ENCODE measurements at regions not wholly inside any gene's neighbourhood (a gene's known extent, or its start where the extent isn't known, plus 50 kb on each side); places are given as distances from the start of the nearest gene placed in this dataset.
"Not testable (repeated sequence)": the region's sequence is repeated elsewhere in the genome, so short reads cannot be mapped to it uniquely, and the experiment has no call there.

DNA sequence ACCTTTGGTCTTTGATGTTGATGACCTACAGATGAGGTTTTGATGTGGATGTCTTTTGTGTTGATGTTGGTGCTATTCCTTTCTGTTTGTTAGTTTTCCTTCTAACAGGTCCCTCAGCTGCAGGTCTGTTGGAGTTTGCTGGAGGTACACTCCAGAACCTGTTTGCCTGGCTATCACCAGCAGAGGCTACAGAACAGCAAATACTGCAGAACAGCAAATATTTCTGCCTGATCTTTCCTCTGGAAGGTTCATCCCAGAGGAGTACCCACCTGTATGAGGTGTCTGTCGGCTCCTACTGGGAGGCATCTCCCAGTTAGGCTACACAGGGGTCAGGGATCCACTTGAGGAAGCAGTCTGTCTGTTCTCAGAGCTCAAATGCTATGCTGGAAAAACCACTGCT lies 694.5 kb upstream of the CDH6 start:
- Histone ChIP-seq H4K8ac (ENCODE audit: low read depth, low read length) (no peak overlapping the region), H2AFZ (ENCODE audit: insufficient read depth, low read length, poor library complexity) (no peak overlapping the region), H2BK5ac (ENCODE audit: low read depth, low read length, poor library complexity) (no peak overlapping the region), H4K91ac (ENCODE audit: low read depth, low read length) (no peak overlapping the region), H3K9ac (ENCODE audit: low read length) (no peak overlapping the region), H3K27ac (ENCODE audit: low read depth, low read length) (no peak overlapping the region), H3K27me3 (ENCODE audit: insufficient read depth, low read length) (no peaks in the 10 kb centered on the region), H3K18ac (ENCODE audit: low read length) (no peak overlapping the region), H3K4ac (ENCODE audit: low read depth, low read length) (no peak overlapping the region), H3K79me2 (ENCODE audit: control insufficient read depth, insufficient read depth, low read length, poor library complexity) (no peaks in the 10 kb centered on the region), H3K4me2 (ENCODE audit: low read length) (no peak overlapping the region), H3K4me1 (ENCODE audit: control insufficient read depth in 1 of 2, insufficient read depth in 2 of 2, low read length in 2 of 2) (peaks cover 3 to 5% of the 10 kb centered on the region in 2 experiments), H3K36me3 (ENCODE audit: control insufficient read depth in 1 of 2, insufficient read depth in 2 of 2, low read length in 2 of 2) (no peaks in the 10 kb centered on the region), H4K12ac (ENCODE audit: low read depth, low read length) (no peak overlapping the region), H2BK120ac (ENCODE audit: insufficient read depth, low read length, poor library complexity) (no peak overlapping the region), H3K4me3 (ENCODE audit: low read depth, low read length) (no peak overlapping the region), H2AK5ac (ENCODE audit: low read length) (no peak overlapping the region), H2BK12ac (ENCODE audit: low read length) (no peak overlapping the region), H3K23ac (ENCODE audit: low read length) (no peak overlapping the region), H3K9me3 (ENCODE audit: insufficient read depth, low read depth, low read length) (peaks cover 2% of the 10 kb centered on the region), H3K14ac (ENCODE audit: low read length) (no peak overlapping the region), H3K79me1 (ENCODE audit: low read length) (no peaks in the 10 kb centered on the region)
- no CpG with 5 or more reads among the region's 1 CpG for WGBS (ENCODE audit: extremely low coverage, insufficient coverage, insufficient read length)
- no peak for DNase-seq

DNA sequence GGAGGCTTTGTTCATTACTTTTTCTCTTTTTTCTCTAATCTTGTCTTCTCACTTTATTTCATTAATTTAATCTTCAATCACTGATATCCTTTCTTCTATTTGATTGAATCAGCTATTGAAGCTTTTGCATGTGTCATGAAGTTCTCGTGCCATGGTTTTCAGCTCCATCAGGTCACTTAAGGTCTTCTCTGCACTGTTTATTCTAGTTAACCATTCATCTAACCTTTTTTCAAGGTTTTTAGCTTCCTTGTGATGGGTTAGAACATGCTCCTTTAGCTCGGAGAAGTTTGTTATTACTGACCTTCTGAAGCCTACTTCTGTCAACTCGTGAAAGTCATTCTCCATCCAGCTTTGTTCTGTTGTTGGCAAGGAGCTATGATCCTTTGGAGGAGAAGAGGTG lies 695.0 kb upstream of the CDH6 start:
- not testable (repeated sequence) for H2AFZ ChIP-seq (ENCODE audit: insufficient read depth, low read length, poor library complexity); H3K79me1 ChIP-seq (ENCODE audit: low read length); H3K4me3 ChIP-seq (ENCODE audit: low read depth, low read length); H3K27ac ChIP-seq (ENCODE audit: low read depth, low read length); DNase-seq; H3K18ac ChIP-seq (ENCODE audit: low read length); H2BK5ac ChIP-seq (ENCODE audit: low read depth, low read length, poor library complexity); H3K4me2 ChIP-seq (ENCODE audit: low read length); H3K9ac ChIP-seq (ENCODE audit: low read length); H4K91ac ChIP-seq (ENCODE audit: low read depth, low read length); H3K9me3 ChIP-seq (ENCODE audit: insufficient read depth, low read depth, low read length); H3K27me3 ChIP-seq (ENCODE audit: insufficient read depth, low read length); H3K23ac ChIP-seq (ENCODE audit: low read length); H3K36me3 ChIP-seq (ENCODE audit: control insufficient read depth in 1 of 2, insufficient read depth in 2 of 2, low read length in 2 of 2); H2AK5ac ChIP-seq (ENCODE audit: low read length); H4K8ac ChIP-seq (ENCODE audit: low read depth, low read length); H3K79me2 ChIP-seq (ENCODE audit: control insufficient read depth, insufficient read depth, low read length, poor library complexity); H4K12ac ChIP-seq (ENCODE audit: low read depth, low read length); H2BK120ac ChIP-seq (ENCODE audit: insufficient read depth, low read length, poor library complexity); H3K14ac ChIP-seq (ENCODE audit: low read length); H3K4ac ChIP-seq (ENCODE audit: low read depth, low read length); H2BK12ac ChIP-seq (ENCODE audit: low read length); H3K4me1 ChIP-seq (ENCODE audit: control insufficient read depth in 1 of 2, insufficient read depth in 2 of 2, low read length in 2 of 2)
- no CpG with 5 or more reads among the region's 3 CpGs for WGBS (ENCODE audit: extremely low coverage, insufficient coverage, insufficient read length)

DNA sequence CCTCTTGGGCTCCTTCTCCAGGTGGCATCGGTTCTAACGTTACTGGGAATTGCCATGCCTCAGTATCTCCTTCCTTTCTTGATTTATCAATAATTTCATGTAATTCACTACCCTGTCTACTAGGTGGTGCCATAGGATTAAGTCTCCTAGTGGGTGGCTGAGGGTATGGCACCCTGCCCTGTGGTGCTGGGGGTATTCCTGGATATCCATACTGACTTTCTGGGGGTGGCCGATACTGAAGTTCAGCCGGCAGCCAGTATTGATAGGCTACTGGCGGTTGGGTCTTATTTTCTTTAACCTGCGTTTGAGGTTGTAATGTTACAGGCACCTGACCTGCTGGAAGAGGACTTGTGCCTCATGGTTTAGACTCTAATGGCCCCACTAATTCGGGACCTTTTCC lies 699.4 kb upstream of the CDH6 start:
- not testable (repeated sequence) for H3K4me3 ChIP-seq (ENCODE audit: low read depth, low read length); H3K4me1 ChIP-seq (ENCODE audit: control insufficient read depth in 1 of 2, insufficient read depth in 2 of 2, low read length in 2 of 2); H3K27ac ChIP-seq (ENCODE audit: low read depth, low read length); H2BK12ac ChIP-seq (ENCODE audit: low read length); H2BK120ac ChIP-seq (ENCODE audit: insufficient read depth, low read length, poor library complexity); H3K18ac ChIP-seq (ENCODE audit: low read length); H4K8ac ChIP-seq (ENCODE audit: low read depth, low read length); H4K91ac ChIP-seq (ENCODE audit: low read depth, low read length); H3K79me2 ChIP-seq (ENCODE audit: control insufficient read depth, insufficient read depth, low read length, poor library complexity); H3K79me1 ChIP-seq (ENCODE audit: low read length); H3K36me3 ChIP-seq (ENCODE audit: control insufficient read depth in 1 of 2, insufficient read depth in 2 of 2, low read length in 2 of 2); H3K9ac ChIP-seq (ENCODE audit: low read length); H3K14ac ChIP-seq (ENCODE audit: low read length); DNase-seq; H2AFZ ChIP-seq (ENCODE audit: insufficient read depth, low read length, poor library complexity); H4K12ac ChIP-seq (ENCODE audit: low read depth, low read length); H2AK5ac ChIP-seq (ENCODE audit: low read length); H3K27me3 ChIP-seq (ENCODE audit: insufficient read depth, low read length); H3K9me3 ChIP-seq (ENCODE audit: insufficient read depth, low read depth, low read length); H3K23ac ChIP-seq (ENCODE audit: low read length); H2BK5ac ChIP-seq (ENCODE audit: low read depth, low read length, poor library complexity); H3K4me2 ChIP-seq (ENCODE audit: low read length); H3K4ac ChIP-seq (ENCODE audit: low read depth, low read length)
- WGBS (ENCODE audit: extremely low coverage, insufficient coverage, insufficient read length): no CpG with 5 or more reads among the region's 7 CpGs

DNA sequence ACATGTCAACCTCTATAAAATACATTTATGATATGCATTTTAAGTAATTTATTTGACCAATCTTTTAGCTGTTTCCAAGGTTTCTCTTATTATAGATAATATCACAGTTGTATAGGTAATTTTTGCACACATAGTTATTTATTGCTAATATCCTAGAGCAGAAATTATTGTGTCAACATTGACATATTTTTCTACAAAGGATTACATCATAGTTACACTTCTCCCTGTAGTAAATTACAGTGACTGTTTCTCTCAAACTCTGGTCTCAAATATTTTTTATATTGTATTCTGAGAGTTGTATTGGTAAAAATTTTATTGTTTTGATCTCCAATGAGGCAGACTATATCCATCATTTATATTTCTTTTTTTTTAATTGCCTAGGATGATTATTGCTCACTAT lies 714.4 kb upstream of the CDH6 start:
- no peak overlapping the region for H3K9ac ChIP-seq (ENCODE audit: low read length)
- DNase-seq: no peak
- no peaks in the 10 kb centered on the region for H3K79me1 ChIP-seq (ENCODE audit: low read length)
- H4K8ac ChIP-seq (ENCODE audit: low read depth, low read length): no peak overlapping the region
- no peak overlapping the region for H3K27ac ChIP-seq (ENCODE audit: low read depth, low read length)
- no peak overlapping the region for H3K23ac ChIP-seq (ENCODE audit: low read length)
- H3K27me3 ChIP-seq (ENCODE audit: insufficient read depth, low read length): no peaks in the 10 kb centered on the region
- no peak overlapping the region for H3K4me2 ChIP-seq (ENCODE audit: low read length)
- H3K18ac ChIP-seq (ENCODE audit: low read length): no peak overlapping the region
- H3K4me1 ChIP-seq (ENCODE audit: control insufficient read depth in 1 of 2, insufficient read depth in 2 of 2, low read length in 2 of 2): no peaks in the 10 kb centered on the region
- H2BK5ac ChIP-seq (ENCODE audit: low read depth, low read length, poor library complexity): no peak overlapping the region
- H2BK12ac ChIP-seq (ENCODE audit: low read length): no peak overlapping the region
- H2AK5ac ChIP-seq (ENCODE audit: low read length): no peak overlapping the region
- H3K14ac ChIP-seq (ENCODE audit: low read length): no peak overlapping the region
- H3K36me3 ChIP-seq (ENCODE audit: control insufficient read depth in 1 of 2, insufficient read depth in 2 of 2, low read length in 2 of 2): no peaks in the 10 kb centered on the region
- H2BK120ac ChIP-seq (ENCODE audit: insufficient read depth, low read length, poor library complexity): no peak overlapping the region
- H4K91ac ChIP-seq (ENCODE audit: low read depth, low read length): no peak overlapping the region
- no peaks in the 10 kb centered on the region for H3K79me2 ChIP-seq (ENCODE audit: control insufficient read depth, insufficient read depth, low read length, poor library complexity)
- no peak overlapping the region for H2AFZ ChIP-seq (ENCODE audit: insufficient read depth, low read length, poor library complexity)
- peaks cover 3% of the 10 kb centered on the region for H3K9me3 ChIP-seq (ENCODE audit: insufficient read depth, low read depth, low read length)
- no peak overlapping the region for H3K4ac ChIP-seq (ENCODE audit: low read depth, low read length)
- no peak overlapping the region for H4K12ac ChIP-seq (ENCODE audit: low read depth, low read length)
- H3K4me3 ChIP-seq (ENCODE audit: low read depth, low read length): no peak overlapping the region

DNA sequence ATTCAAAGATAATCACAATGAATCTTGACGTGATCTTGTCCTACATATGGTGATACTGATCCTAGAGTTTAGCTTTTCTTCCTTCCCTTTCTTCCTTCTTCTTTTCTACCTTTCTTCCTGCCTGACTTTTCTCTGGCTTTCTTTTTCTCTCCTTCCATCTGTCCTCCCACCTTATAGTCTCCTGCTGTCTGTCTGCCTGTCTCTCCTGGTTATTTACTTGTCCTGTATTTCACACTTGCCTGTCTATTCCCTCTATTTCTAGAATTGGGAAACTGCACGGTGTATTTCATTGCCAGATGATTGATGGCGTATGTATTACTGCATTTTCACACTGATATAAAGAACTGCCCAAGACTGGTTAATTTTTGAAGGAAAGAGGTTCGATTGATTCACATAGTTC lies 718.1 kb upstream of the CDH6 start:
- Histone ChIP-seq H4K91ac (ENCODE audit: low read depth, low read length) (no peak overlapping the region), H3K4me3 (ENCODE audit: low read depth, low read length) (no peak overlapping the region), H2AFZ (ENCODE audit: insufficient read depth, low read length, poor library complexity) (no peak overlapping the region), H3K79me1 (ENCODE audit: low read length) (no peaks in the 10 kb centered on the region), H2AK5ac (ENCODE audit: low read length) (no peak overlapping the region), H3K9me3 (ENCODE audit: insufficient read depth, low read depth, low read length) (peaks cover 3% of the 10 kb centered on the region), H3K27ac (ENCODE audit: low read depth, low read length) (no peak overlapping the region), H3K4me1 (ENCODE audit: control insufficient read depth in 1 of 2, insufficient read depth in 2 of 2, low read length in 2 of 2) (no peaks in the 10 kb centered on the region), H3K9ac (ENCODE audit: low read length) (no peak overlapping the region), H4K12ac (ENCODE audit: low read depth, low read length) (no peak overlapping the region), H3K18ac (ENCODE audit: low read length) (no peak overlapping the region), H3K4ac (ENCODE audit: low read depth, low read length) (no peak overlapping the region), H3K27me3 (ENCODE audit: insufficient read depth, low read length) (no peaks in the 10 kb centered on the region), H2BK12ac (ENCODE audit: low read length) (no peak overlapping the region), H3K79me2 (ENCODE audit: control insufficient read depth, insufficient read depth, low read length, poor library complexity) (no peaks in the 10 kb centered on the region), H4K8ac (ENCODE audit: low read depth, low read length) (no peak overlapping the region), H3K36me3 (ENCODE audit: control insufficient read depth in 1 of 2, insufficient read depth in 2 of 2, low read length in 2 of 2) (no peaks in the 10 kb centered on the region), H3K23ac (ENCODE audit: low read length) (no peak overlapping the region), H2BK120ac (ENCODE audit: insufficient read depth, low read length, poor library complexity) (no peak overlapping the region), H3K4me2 (ENCODE audit: low read length) (no peak overlapping the region), H2BK5ac (ENCODE audit: low read depth, low read length, poor library complexity) (no peak overlapping the region), H3K14ac (ENCODE audit: low read length) (no peak overlapping the region)
- DNase-seq: no peak
- WGBS (ENCODE audit: extremely low coverage, insufficient coverage, insufficient read length): no CpG with 5 or more reads among the region's 4 CpGs
